ENCODE measurements at regions not wholly inside any gene's neighbourhood (a gene's known extent, or its start where the extent isn't known, plus 50 kb on each side); places are given as distances from the start of the nearest gene placed in this dataset.

- TF ChIP-seq CTCF (IDR thresholded peaks at IDR 0.05; ENCODE audit: low read depth, low read length, poor library complexity, severe bottlenecking) (no peak), EZH2phosphoT487 (IDR thresholded peaks at IDR 0.05; ENCODE audit: borderline replicate concordance, low read length) (no peak)
These were observed 102.1 kb upstream of the C9orf72 start for GRCh38 chr9:27675354-27675753.

Data from DOHH2 (cell line).